ENCODE measurements at regions not wholly inside any gene's neighbourhood (a gene's known extent, or its start where the extent isn't known, plus 50 kb on each side); places are given as distances from the start of the nearest gene placed in this dataset.

GRCh38 chr3:22491344-22491743 lies 711.8 kb upstream of the UBE2E2 start:
- in situ Hi-C loops (cut with MboI; ENCODE audit: low pct_ligation_motif_present in 1 of 4, low pct_unique_long_range_greater_than_20kb in 1 of 4, low sequenced_read_pairs in 3 of 4): no loop called here
- intact Hi-C loops (cut with DNase I; ENCODE audit: low total_unique reads): no loop called here
- DNase-seq: no peak
- TF ChIP-seq CTCF (IDR thresholded peaks at IDR 0.05) (no peak), EP300 (IDR thresholded peaks at IDR 0.05; ENCODE audit: low read depth) (no peak), POLR2AphosphoS5 (IDR thresholded peaks at IDR 0.05) (no peak), POLR2A (IDR thresholded peaks at IDR 0.05) (no peak)
- Histone ChIP-seq H3K27ac (no peak overlapping the region), H3K4me3 (no peak overlapping the region), H3K9me3 (no peaks in the 10 kb centered on the region), H3K4me1 (no peaks in the 10 kb centered on the region), H3K27me3 (no peaks in the 10 kb centered on the region), H3K36me3 (no peaks in the 10 kb centered on the region)
- WGBS, 2 donors (ENCODE audit: low coverage in 1 of 2): 11 to 14% methylated on average over 1 of the region's 1 CpG

DNA sequence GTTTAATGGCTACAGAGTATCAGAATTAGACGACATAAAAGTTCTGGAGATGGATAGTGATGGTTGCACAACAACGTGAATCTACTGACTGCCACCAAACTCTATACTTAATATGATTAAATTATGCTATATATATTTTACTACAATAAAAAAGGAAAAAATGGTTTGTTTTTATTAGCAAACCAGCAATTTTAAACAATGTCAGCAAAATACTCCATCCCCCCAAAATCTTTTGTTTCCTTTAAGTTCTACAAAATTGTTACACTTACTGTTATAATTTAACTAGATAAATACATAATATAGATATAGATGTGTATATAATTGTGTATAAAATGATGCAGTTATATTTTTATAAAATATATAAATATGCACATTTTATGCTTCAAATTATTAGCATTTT lies 710.8 kb upstream of the UBE2E2 start:
- Histone ChIP-seq H3K36me3 (no peaks in the 10 kb centered on the region), H3K4me1 (no peaks in the 10 kb centered on the region), H3K27me3 (no peaks in the 10 kb centered on the region), H3K4me3 (no peak overlapping the region), H3K27ac (no peak overlapping the region), H3K9me3 (no peaks in the 10 kb centered on the region)
- TF ChIP-seq EP300 (IDR thresholded peaks at IDR 0.05; ENCODE audit: low read depth): no peak
- TF ChIP-seq POLR2A (IDR thresholded peaks at IDR 0.05): no peak
- no peak for TF ChIP-seq POLR2AphosphoS5 (IDR thresholded peaks at IDR 0.05)
- TF ChIP-seq CTCF (IDR thresholded peaks at IDR 0.05): no peak
- no peak for DNase-seq
- intact Hi-C loops (cut with DNase I; ENCODE audit: low total_unique reads) (no loop called here), in situ Hi-C loops (cut with MboI; ENCODE audit: low pct_ligation_motif_present in 1 of 4, low pct_unique_long_range_greater_than_20kb in 1 of 4, low sequenced_read_pairs in 3 of 4) (no loop called here)
- WGBS, 2 donors (ENCODE audit: low coverage in 1 of 2): 84 to 88% methylated on average over 2 of the region's 2 CpGs

DNA sequence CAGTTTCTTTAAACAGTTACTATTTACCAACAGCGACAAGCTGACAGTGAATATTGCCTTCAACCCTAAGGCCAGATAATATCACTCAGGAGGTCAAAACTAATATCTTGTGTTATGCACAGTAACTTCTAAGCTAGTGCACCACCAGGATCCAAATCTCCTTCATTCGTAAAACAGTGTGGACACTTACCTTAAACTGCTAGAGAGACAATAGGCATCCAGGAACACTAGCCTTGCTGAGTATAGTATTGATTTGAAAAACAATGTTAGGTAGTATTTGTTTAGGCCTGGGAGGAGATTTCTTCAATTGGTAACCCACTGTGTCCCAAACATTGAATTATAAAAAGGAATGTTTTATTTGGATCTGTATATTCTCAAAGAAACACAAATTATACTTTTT lies 707.9 kb upstream of the UBE2E2 start:
- Histone ChIP-seq H3K27me3 (no peaks in the 10 kb centered on the region), H3K4me1 (no peaks in the 10 kb centered on the region), H3K36me3 (no peaks in the 10 kb centered on the region), H3K4me3 (no peak overlapping the region), H3K27ac (no peak overlapping the region), H3K9me3 (no peaks in the 10 kb centered on the region)
- 48 to 55% methylated on average over 2 of the region's 2 CpGs for WGBS, 2 donors (ENCODE audit: low coverage in 1 of 2)
- intact Hi-C loops (cut with DNase I; ENCODE audit: low total_unique reads) (no loop called here), in situ Hi-C loops (cut with MboI; ENCODE audit: low pct_ligation_motif_present in 1 of 4, low pct_unique_long_range_greater_than_20kb in 1 of 4, low sequenced_read_pairs in 3 of 4) (no loop called here)
- no peak for DNase-seq
- no peak for TF ChIP-seq EP300 (IDR thresholded peaks at IDR 0.05; ENCODE audit: low read depth)
- TF ChIP-seq POLR2AphosphoS5 (IDR thresholded peaks at IDR 0.05): no peak
- TF ChIP-seq CTCF (IDR thresholded peaks at IDR 0.05): no peak
- TF ChIP-seq POLR2A (IDR thresholded peaks at IDR 0.05): no peak

DNA sequence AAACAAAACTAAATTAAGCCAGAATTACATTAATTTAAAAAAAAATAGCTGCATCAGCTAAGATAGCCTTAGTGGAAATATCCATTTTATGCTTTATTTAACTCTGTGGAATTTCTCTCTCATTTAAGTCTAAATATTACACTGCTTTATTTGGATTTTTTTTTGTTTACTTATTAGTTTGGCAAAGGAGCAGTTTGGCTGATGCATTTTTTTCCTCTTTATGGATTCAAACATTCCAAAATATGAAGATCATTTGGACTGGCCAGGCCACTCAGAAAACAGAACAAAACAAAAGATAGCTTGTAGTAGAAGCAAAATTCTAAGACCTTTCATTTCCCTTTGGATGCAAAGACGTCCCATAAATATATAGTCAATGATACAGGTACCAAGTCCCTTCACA lies 707.3 kb upstream of the UBE2E2 start:
- intact Hi-C loops (cut with DNase I; ENCODE audit: low total_unique reads): no loop called here
- Histone ChIP-seq H3K4me1 (no peaks in the 10 kb centered on the region), H3K9me3 (no peaks in the 10 kb centered on the region), H3K4me3 (no peak overlapping the region), H3K27me3 (no peaks in the 10 kb centered on the region), H3K36me3 (no peaks in the 10 kb centered on the region), H3K27ac (no peak overlapping the region)
- no peak for TF ChIP-seq CTCF (IDR thresholded peaks at IDR 0.05)
- no peak for TF ChIP-seq POLR2AphosphoS5 (IDR thresholded peaks at IDR 0.05)
- TF ChIP-seq POLR2A (IDR thresholded peaks at IDR 0.05): no peak
- TF ChIP-seq EP300 (IDR thresholded peaks at IDR 0.05; ENCODE audit: low read depth): no peak
- WGBS, 2 donors (ENCODE audit: low coverage in 1 of 2): 38 to 41% methylated on average over 1 of the region's 1 CpG
- no peak for DNase-seq
- in situ Hi-C loops (cut with MboI; ENCODE audit: low pct_ligation_motif_present in 1 of 4, low pct_unique_long_range_greater_than_20kb in 1 of 4, low sequenced_read_pairs in 3 of 4): no loop called here
